Suppressor macrophage treated with lipopolysaccharide for 4 hours (primary cell): ENCODE measurements at regions not wholly inside any gene's neighbourhood (a gene's known extent, or its start where the extent isn't known, plus 50 kb on each side); places are given as distances from the start of the nearest gene placed in this dataset.

Source experiments
- DNase-seq: peaks from one replicate; pipeline ENCODE4 v3.0.0-alpha.2; 2020

GRCh38 chr10:131425752-131426533, 114.4 kb upstream of the TCERG1L start:
- DNase-seq: no peak

GRCh38 chr10:131426534-131426898, 115.0 kb upstream of the TCERG1L start:
- DNase-seq: no peak

- no peak for DNase-seq
These were observed 115.8 kb upstream of the TCERG1L start for GRCh38 chr10:131427281-131427680.

GRCh38 chr10:131427901-131428300, 116.4 kb upstream of the TCERG1L start:
- DNase-seq: no peak

GRCh38 chr10:131429141-131429540, 117.6 kb upstream of the TCERG1L start:
- DNase-seq: no peak

GRCh38 chr10:131429942-131430341, 118.4 kb upstream of the TCERG1L start:
- DNase-seq: no peak

GRCh38 chr10:131430716-131431412, 119.3 kb upstream of the TCERG1L start:
- no peak for DNase-seq

GRCh38 chr10:131431533-131431932, 120.0 kb upstream of the TCERG1L start:
- DNase-seq: no peak

- no peak for DNase-seq
These were observed 120.6 kb upstream of the TCERG1L start for GRCh38 chr10:131431978-131432690.

GRCh38 chr10:131433568-131433967, 122.0 kb upstream of the TCERG1L start:
- no peak for DNase-seq

GRCh38 chr10:131435232-131435631, 123.7 kb upstream of the TCERG1L start:
- DNase-seq: no peak

- no peak for DNase-seq
These were observed 124.4 kb upstream of the TCERG1L start for GRCh38 chr10:131435760-131436457.

- no peak for DNase-seq
These were observed 124.9 kb upstream of the TCERG1L start for GRCh38 chr10:131436458-131436857.

- DNase-seq: no peak
These were observed 126.3 kb upstream of the TCERG1L start for GRCh38 chr10:131437556-131438475.

GRCh38 chr10:131438665-131439064, 127.1 kb upstream of the TCERG1L start:
- DNase-seq: no peak

- no peak for DNase-seq
These were observed 128.2 kb upstream of the TCERG1L start for GRCh38 chr10:131439705-131440104.

GRCh38 chr10:131440405-131441360, 129.2 kb upstream of the TCERG1L start:
- no peak for DNase-seq

- no peak for DNase-seq
These were observed 130.8 kb upstream of the TCERG1L start for GRCh38 chr10:131442271-131442670.

- no peak for DNase-seq
These were observed 132.8 kb upstream of the TCERG1L start for GRCh38 chr10:131444286-131444685.

- no peak for DNase-seq
These were observed 133.4 kb upstream of the TCERG1L start for GRCh38 chr10:131444862-131445461.
